ENCODE measurements at regions not wholly inside any gene's neighbourhood (a gene's known extent, or its start where the extent isn't known, plus 50 kb on each side); places are given as distances from the start of the nearest gene placed in this dataset.

DNA sequence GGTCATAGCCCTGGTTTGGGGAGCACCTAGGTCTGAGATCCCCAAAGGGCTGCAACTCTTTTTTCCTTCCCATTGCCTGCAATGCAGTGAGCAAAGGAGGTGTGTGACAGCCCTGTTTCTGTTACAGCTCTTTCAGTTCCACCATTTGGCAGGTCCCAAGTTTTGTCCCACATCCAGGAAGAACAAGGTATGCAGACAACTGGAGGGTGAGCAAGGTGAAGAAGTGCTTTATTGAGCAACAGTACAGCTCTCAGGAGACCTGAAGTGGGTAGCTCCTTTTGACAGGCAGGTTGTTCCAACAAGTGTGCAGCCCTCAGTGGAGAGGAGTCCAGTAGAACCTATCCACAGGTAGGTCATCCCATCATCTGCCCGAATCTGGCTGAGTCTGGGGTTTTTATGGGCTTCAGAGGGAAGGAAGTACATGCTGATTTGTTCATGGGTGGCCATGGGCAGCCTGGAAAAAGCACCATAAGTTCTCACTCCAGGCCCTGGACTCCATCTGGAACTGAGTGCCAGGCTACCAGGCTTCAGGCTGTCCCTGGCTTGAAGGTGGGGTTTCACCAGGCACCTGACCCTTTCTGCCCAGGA is 62.8 kb upstream of the NAV3 start:
- TF ChIP-seq CTCF (IDR thresholded peaks at IDR 0.05; ENCODE audit: extremely low read depth, low read depth, low read length) = no peak
- H3K4me3 ChIP-seq (ENCODE audit: insufficient read depth, low read length) = no peak overlapping the region
- H3K4me2 ChIP-seq (ENCODE audit: insufficient read depth, low read length) = no peak overlapping the region
- no peak overlapping the region for H3K27ac ChIP-seq (ENCODE audit: low read depth, low read length)
- H3K9me3 ChIP-seq (ENCODE audit: low read depth, low read length) = peaks cover 3% of the 10 kb centered on the region
- no peaks in the 10 kb centered on the region for H3K4me1 ChIP-seq (ENCODE audit: insufficient read depth, low read length)
- no peaks in the 10 kb centered on the region for H4K20me1 ChIP-seq (ENCODE audit: insufficient read depth, low read length)
- H3K79me2 ChIP-seq (ENCODE audit: insufficient read depth, low read length) = no peaks in the 10 kb centered on the region
- DNase-seq (ENCODE audit: insufficient read length, low spot score, missing footprints) = no peak
- H2AFZ ChIP-seq (ENCODE audit: low read length) = no peak overlapping the region
- no peaks in the 10 kb centered on the region for H3K36me3 ChIP-seq (ENCODE audit: insufficient read depth, low read length)
- no peaks in the 10 kb centered on the region for H3K27me3 ChIP-seq (ENCODE audit: insufficient read depth, low read length)

GRCh38 chr12:77767335-77767734 is 63.4 kb upstream of the NAV3 start:
- Histone ChIP-seq H3K27ac (ENCODE audit: low read depth, low read length) (no peak overlapping the region), H3K79me2 (ENCODE audit: insufficient read depth, low read length) (no peaks in the 10 kb centered on the region), H3K27me3 (ENCODE audit: insufficient read depth, low read length) (no peaks in the 10 kb centered on the region), H2AFZ (ENCODE audit: low read length) (no peak overlapping the region), H3K4me3 (ENCODE audit: insufficient read depth, low read length) (no peak overlapping the region), H3K36me3 (ENCODE audit: insufficient read depth, low read length) (no peaks in the 10 kb centered on the region), H3K4me2 (ENCODE audit: insufficient read depth, low read length) (no peak overlapping the region), H3K9me3 (ENCODE audit: low read depth, low read length) (peaks cover 3% of the 10 kb centered on the region), H4K20me1 (ENCODE audit: insufficient read depth, low read length) (no peaks in the 10 kb centered on the region), H3K4me1 (ENCODE audit: insufficient read depth, low read length) (no peaks in the 10 kb centered on the region)
- TF ChIP-seq CTCF (IDR thresholded peaks at IDR 0.05; ENCODE audit: extremely low read depth, low read depth, low read length) = no peak
- no peak for DNase-seq (ENCODE audit: insufficient read length, low spot score, missing footprints)

- Histone ChIP-seq H3K9me3 (ENCODE audit: low read depth, low read length) (peaks cover 3% of the 10 kb centered on the region), H3K27ac (ENCODE audit: low read depth, low read length) (no peak overlapping the region), H3K4me2 (ENCODE audit: insufficient read depth, low read length) (no peak overlapping the region), H2AFZ (ENCODE audit: low read length) (no peak overlapping the region), H3K36me3 (ENCODE audit: insufficient read depth, low read length) (no peaks in the 10 kb centered on the region), H3K79me2 (ENCODE audit: insufficient read depth, low read length) (no peaks in the 10 kb centered on the region), H3K4me3 (ENCODE audit: insufficient read depth, low read length) (no peak overlapping the region), H4K20me1 (ENCODE audit: insufficient read depth, low read length) (no peaks in the 10 kb centered on the region), H3K4me1 (ENCODE audit: insufficient read depth, low read length) (no peaks in the 10 kb centered on the region), H3K27me3 (ENCODE audit: insufficient read depth, low read length) (no peaks in the 10 kb centered on the region)
- TF ChIP-seq CTCF (IDR thresholded peaks at IDR 0.05; ENCODE audit: extremely low read depth, low read depth, low read length) = no peak
- DNase-seq (ENCODE audit: insufficient read length, low spot score, missing footprints) = no peak
These were observed 64.5 kb upstream of the NAV3 start for GRCh38 chr12:77766224-77766623.

GRCh38 chr12:77761286-77761685 is 69.4 kb upstream of the NAV3 start:
- H3K27me3 ChIP-seq (ENCODE audit: insufficient read depth, low read length) = no peaks in the 10 kb centered on the region
- H4K20me1 ChIP-seq (ENCODE audit: insufficient read depth, low read length) = no peaks in the 10 kb centered on the region
- no peak overlapping the region for H3K4me2 ChIP-seq (ENCODE audit: insufficient read depth, low read length)
- no peak for DNase-seq (ENCODE audit: insufficient read length, low spot score, missing footprints)
- H3K27ac ChIP-seq (ENCODE audit: low read depth, low read length) = no peak overlapping the region
- H2AFZ ChIP-seq (ENCODE audit: low read length) = no peak overlapping the region
- H3K79me2 ChIP-seq (ENCODE audit: insufficient read depth, low read length) = no peaks in the 10 kb centered on the region
- H3K9me3 ChIP-seq (ENCODE audit: low read depth, low read length) = no peaks in the 10 kb centered on the region
- TF ChIP-seq CTCF (IDR thresholded peaks at IDR 0.05; ENCODE audit: extremely low read depth, low read depth, low read length) = no peak
- no peaks in the 10 kb centered on the region for H3K36me3 ChIP-seq (ENCODE audit: insufficient read depth, low read length)
- no peaks in the 10 kb centered on the region for H3K4me1 ChIP-seq (ENCODE audit: insufficient read depth, low read length)
- no peak overlapping the region for H3K4me3 ChIP-seq (ENCODE audit: insufficient read depth, low read length)

All from osteoblast (primary cell).